T-helper 22 cell (primary cell): ENCODE measurements at regions not wholly inside any gene's neighbourhood (a gene's known extent, or its start where the extent isn't known, plus 50 kb on each side); places are given as distances from the start of the nearest gene placed in this dataset.
A peak's percentile ranks its signal among the peaks of the same experiment; 100 is the strongest.
"Not testable (repeated sequence)": the region's sequence is repeated elsewhere in the genome, so short reads cannot be mapped to it uniquely, and the experiment has no call there.

Experiments used
- DNase-seq: peaks from one replicate; pipeline ENCODE4 v3.0.0-alpha.2; 2020; ENCODE audit warnings: low read depth

DNA sequence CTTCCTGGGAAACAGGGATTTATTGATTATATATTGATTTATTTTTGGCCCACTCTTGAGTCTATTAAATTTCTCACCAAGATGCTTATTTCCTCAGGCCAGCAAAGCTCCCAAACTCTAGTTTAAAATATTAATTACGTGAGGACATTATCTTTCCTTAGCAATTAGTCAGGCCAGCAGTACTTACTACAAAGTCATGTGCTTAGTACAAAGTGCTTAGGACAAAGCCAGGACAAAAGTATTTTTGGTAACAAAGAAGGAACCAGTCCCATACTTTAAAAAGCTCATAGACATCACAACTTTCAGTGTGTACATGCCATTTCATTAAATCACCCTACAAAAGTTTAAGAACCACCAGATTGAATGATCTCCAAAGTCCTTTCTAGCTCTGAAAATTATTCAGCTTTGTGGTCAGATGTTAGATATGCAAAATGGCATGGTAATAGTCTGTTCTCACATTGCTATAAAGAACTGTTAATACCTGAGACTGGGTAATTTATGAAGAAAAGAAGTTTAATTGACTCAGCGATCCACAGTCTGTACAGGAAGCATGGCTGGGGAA lies 94.7 kb upstream of the PWP1 start:
- no peak for DNase-seq

GRCh38 chr12:107593713-107594381 lies 91.8 kb upstream of the PWP1 start:
- DNase-seq = no peak

GRCh38 chr12:107594995-107595394 lies 90.6 kb upstream of the PWP1 start:
- no peak for DNase-seq

DNA sequence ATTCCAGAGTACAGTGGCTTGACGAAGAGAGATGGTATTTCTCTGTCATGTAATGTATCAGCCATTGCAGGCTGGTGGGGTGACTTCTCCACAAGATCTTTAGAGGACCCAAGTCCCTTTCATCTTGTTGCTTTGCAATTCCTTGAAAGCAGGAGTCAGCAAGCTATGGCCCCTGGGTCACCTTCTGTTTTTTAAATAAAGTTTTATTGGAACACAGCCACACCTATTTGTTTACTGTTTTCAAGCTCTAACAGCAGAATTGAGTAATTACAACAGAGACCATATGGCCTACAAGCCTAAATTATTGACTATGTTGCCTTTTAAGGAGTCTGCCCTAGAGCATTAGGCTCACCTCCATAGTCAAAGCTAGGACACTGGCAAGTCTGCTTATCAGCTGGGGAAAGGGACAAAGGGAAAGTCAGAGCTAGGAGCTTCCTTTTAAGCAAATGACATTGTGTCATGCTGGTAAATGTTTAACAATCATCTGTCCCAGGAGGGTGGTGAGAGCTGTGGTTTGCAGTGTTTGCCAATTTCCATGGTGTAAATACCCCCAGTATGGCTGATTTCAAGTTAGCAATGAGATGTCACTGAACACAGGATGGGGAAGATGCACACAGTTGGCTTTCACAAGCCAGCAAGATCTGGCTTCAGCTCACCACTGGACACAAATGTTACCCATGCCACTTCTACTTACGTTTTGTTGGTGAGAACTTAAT lies 87.7 kb upstream of the PWP1 start:
- DNase-seq = no peak

DNA sequence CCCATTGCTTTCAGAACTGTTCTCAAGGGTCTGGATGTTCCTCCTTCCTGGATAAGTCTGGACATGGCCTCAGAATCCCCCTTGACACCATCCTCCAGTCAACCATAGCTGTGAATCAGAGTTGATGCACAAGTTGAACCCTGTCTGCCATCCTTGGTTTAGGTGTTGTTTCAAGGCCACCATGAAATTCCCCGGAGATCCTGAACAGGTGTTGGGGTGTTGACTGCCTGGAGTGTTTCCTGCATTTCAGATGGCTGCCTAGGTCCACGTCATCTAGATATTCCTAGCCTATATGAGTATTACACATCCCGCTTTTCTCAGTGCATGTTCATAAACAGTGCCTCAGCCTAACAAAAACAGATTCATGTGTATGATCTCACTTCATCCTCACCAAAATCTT lies 86.7 kb upstream of the PWP1 start:
- no peak for DNase-seq

DNA sequence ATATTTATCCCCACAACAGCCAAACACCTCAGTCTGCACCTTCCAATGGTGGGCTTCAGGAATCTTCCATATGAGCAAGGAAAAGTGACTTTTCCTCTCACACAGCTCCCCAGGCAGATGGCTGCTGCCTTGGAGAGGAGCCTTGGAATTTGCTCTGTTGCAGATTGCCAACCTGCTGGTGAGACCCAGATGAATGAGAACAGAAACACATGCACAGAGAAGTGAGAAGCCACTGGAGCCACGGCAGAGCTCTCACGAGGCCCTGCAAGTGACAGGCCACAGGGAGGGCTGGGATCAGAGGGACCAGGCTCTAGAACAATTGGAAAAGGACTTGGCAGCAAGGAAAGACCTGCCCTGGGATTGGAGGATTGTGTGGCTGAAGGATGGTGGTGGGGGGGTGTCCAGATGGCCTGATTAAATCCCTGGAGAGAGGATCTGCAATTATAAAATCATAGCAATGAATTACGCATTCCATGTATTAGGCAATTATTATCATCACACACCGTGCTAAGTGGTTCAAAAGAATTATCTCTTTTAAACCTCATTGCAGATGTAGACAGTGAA lies 84.9 kb upstream of the PWP1 start:
- DNase-seq = no peak

GRCh38 chr12:107602446-107602845 lies 83.2 kb upstream of the PWP1 start:
- DNase-seq = no peak

DNA sequence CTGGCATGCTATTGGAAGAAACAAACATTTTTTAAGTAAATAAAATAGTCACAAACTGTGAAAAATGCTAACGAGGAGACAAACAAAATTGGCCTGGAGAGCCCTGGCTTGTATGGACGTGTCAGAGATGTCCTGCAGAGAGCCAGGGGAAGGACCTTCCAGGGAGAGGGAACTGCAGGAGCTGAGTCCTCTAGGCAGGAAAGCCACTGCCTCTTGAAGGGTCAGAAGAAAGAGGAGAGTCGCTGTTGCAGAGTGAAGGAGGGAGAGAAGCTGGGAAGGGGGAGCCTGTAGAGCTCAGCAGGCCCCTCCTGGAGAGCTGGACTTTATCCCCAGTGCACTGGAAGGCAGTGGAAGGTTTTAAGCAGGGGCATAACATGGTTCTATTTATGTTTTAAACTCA lies 80.3 kb upstream of the PWP1 start:
- no peak for DNase-seq

DNA sequence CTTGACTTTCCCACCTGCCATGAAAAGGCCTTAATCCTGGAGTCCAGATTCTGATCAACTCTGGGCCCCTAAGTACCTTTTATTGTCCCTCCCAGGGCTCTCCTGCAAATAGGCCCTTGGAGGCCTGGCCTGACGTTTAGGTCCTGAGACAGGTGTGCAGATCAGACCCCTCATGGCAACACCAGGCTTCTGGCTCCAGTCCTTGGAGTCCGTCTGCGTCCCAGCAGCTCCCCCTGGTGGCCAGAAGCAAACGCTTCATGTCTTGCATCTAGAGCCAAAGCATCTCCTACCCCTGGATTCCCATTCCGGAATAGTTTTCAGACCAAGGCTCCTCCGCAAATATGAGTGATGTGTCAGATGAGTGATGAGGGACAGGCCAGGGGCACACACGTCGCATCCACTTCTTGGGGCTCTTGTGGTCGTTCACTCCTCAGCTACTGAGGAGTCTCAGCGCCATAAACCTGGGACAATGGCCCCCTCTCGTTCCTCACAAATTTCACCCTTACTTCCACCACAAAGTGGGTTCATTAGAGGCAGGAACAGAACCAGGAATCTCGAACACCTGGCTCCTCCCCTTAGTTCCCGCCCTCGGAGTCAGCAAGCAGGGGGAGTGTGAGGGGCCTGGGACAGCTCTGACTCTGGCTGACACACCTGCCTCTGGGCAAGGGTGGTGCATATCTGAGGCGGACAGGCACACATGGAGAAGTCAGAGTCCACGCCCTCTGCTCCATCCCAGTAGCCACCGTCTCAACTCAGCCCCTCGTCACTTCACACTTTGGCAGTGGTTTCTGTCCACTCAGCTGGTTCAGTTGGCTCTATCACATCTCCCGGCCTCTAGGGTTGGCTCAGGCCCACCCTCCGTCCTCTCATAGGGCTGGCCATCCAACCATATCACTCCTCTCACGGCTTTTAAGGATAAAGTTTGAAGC lies 77.9 kb upstream of the PWP1 start:
- DNase-seq = peak; percentile 40

DNA sequence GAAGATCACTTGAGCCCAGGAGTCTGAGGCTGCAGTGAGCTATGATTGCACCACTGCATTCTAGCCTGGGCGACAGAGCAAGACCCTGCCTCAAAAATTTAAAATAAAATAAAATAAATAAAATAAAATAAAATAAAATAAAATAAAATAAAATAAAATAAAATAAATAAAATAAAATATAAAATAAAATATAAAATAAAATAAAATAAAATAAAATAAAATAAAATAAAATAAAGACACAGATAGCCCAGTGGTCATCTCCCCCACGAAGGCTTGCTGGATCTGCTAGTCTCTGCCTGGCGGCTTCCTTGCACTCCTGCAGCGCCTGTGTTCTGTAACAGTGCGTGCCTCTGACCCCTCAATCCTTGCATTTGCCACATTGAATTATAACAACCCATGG lies 76.8 kb upstream of the PWP1 start:
- DNase-seq = not testable (repeated sequence)

DNA sequence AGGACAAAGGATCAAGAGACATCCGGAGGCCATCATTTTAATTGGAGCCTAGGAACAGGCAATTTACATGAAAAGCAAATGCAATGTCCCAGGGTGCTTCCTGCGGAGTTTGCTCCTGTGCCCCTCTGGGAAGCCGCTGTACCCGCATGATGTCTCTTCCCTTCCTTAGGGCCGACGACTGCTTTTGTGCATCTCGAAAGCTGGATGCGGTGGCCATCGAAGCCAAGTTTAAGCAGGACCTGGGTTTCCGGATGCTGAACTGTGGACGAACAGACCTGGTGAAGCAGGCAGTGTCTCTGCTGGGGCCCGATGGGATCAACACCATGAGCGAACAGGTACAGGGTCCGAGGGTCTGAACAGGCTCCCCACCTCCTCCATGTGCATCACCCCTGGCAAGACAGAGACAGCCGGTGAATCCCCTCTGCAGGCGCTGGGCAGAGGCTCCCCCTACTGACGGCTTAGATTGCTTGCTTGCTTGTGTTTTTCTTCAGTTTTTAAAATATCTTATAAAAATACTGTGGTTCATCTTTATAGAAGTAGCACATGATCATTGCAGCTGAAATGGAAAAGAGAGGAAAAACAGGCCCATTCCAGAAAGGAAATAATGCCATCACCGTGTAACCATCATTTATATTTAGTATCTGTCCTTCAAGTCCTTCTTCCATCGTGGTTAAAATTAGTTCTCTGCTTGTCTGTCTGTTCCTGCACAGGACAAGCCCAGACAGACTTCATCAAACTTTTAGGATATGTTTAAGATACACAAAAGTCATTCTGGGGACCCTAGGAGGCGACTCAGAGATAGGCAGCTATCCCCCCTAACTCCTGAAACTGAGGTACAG lies 75.4 kb upstream of the PWP1 start:
- no peak for DNase-seq

- no peak for DNase-seq
Observed at GRCh38 chr12:107612508-107612907, 73.1 kb upstream of the PWP1 start.

GRCh38 chr12:107616941-107617340 lies 68.7 kb upstream of the PWP1 start:
- no peak for DNase-seq

DNA sequence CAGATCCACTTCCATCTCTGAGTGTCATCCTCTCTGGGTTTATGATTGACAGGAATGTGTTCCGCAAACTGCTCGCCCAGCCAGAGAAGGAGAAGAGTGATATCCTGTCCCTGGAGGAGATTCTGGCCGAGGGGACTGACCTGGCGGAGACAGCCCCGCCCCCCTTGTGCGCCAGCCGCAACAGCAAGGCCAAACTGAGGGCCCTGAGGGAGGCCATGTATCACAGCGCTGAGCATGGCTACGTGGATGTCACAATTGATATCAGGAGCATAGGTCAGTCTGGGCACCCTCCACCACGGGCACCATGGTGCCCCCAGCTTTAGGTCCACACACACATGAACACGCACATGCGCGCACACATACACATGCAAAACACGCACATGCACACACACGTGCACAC lies 67.5 kb upstream of the PWP1 start:
- DNase-seq = no peak

- no peak for DNase-seq
Observed at GRCh38 chr12:107619831-107620230, 65.8 kb upstream of the PWP1 start.

DNA sequence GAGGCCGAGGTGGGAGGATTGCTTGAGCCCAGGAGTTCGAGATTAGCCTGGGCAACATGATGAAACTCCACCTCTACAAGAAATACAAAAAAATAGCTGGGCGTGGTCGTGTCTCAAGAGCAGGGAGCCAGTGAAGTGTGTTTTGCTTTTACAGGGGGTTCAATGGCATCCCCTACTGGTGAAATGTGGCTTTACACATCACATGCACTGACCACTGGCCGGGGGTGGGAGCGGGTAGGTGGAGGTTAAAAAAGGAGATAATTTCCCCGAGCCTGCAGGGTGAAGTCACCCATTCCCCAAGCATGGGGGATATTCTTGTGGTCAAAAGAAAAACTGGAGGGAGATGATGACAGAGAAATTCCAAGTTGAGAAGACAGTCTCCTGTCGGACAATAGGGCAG lies 63.6 kb upstream of the PWP1 start:
- DNase-seq = no peak

GRCh38 chr12:107624493-107624892 lies 61.1 kb upstream of the PWP1 start:
- DNase-seq = no peak

DNA sequence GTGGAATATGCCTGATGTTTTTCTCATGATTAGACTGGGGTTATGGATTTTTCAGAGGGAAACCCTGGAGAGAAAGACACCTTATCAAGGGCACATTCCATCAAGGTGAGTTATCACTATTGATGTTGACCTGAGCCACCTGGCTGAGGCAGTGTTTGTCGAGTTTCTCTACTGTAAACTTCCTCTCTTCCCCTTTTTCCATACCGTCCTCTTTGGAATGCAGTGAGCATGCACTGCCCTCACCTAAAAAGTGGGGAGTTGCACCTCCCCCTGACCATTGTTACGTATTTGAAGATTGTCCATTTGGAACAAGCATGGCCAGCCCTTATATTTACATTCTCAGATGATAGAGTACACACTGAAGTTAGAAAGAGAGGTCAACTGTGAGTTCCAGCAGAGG lies 53.9 kb upstream of the PWP1 start:
- no peak for DNase-seq

- no peak for DNase-seq
Observed at GRCh38 chr12:107632246-107632645, 53.4 kb upstream of the PWP1 start.

GRCh38 chr12:107634530-107634929 lies 51.1 kb upstream of the PWP1 start:
- no peak for DNase-seq

- DNase-seq = no peak
Observed at GRCh38 chr12:107635139-107635538, 50.5 kb upstream of the PWP1 start.
